ENCODE measurements at regions not wholly inside any gene's neighbourhood (a gene's known extent, or its start where the extent isn't known, plus 50 kb on each side); places are given as distances from the start of the nearest gene placed in this dataset.

DNA sequence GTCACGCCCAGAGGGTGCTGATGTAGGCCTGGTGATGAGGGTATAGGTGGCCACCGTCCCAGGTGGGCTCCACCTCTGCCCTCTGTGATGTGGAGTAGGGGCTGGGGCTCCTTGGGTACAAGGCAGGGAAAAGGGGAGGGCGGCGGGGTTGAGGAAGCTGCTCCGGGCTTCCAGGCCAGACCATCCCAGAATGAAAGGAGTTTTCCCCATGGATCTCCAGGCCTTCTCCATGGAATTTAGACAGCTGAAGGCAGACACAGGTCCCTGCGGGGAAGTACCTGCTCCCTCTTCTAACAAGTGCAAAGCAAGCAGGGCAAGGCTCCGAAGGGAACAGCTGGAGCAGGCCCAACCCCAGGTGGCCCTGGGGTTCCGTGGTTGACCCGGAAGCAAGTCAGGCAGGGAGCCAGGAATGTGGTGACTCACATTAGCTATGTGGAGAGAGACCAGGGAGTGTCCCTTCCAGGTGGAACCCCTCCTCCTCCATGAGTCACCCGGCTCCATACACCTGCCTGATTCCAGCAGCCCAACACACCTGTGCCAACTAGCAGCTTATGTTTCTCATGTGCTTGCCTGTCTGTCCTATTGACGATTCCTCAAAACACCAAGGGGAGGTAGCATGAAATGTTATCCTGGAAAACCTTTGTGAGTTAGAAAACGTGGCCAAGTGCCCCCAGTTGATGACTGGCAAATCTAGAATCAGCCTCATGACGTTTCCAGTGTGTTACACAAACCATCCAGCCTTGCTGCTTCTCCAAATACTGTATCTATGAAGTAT, 59.7 kb upstream of the SNX9 start:
- POLR2A ChIA-PET = interaction anchor here (0.7 to 10.4 kb wide), 19 partner anchors 8 to 311 kb away, joined by 3 to 102 read pairs (median 3); no protein-coding TSS in a partner anchor
- peaks cover 2% of the 10 kb centered on the region for H3K9me3 Mint-ChIP-seq
- H3K27me3 Mint-ChIP-seq = no peaks in the 10 kb centered on the region
- intact Hi-C loops (cut with micrococcal nuclease) = loop anchor here (2.0 to 5.0 kb wide), 2 partner anchors 97 to 124 kb away; no protein-coding TSS in a partner anchor
- H3K4me1 Mint-ChIP-seq (ENCODE audit: low read depth) = peaks cover 87% of the 10 kb centered on the region
- ATAC-seq (no peak), DNase-seq (peak; percentile 47)
- CTCF ChIA-PET = interaction anchor here (0.9 to 6.7 kb wide), 14 partner anchors 7 to 126 kb away, joined by 3 to 50 read pairs (median 6); no protein-coding TSS in a partner anchor
- H3K4me3 Mint-ChIP-seq = peak overlapping the region; percentile 40
- peaks cover 3% of the 10 kb centered on the region for H3K36me3 Mint-ChIP-seq (ENCODE audit: low read depth)
- TF ChIP-seq, protein P1, sequence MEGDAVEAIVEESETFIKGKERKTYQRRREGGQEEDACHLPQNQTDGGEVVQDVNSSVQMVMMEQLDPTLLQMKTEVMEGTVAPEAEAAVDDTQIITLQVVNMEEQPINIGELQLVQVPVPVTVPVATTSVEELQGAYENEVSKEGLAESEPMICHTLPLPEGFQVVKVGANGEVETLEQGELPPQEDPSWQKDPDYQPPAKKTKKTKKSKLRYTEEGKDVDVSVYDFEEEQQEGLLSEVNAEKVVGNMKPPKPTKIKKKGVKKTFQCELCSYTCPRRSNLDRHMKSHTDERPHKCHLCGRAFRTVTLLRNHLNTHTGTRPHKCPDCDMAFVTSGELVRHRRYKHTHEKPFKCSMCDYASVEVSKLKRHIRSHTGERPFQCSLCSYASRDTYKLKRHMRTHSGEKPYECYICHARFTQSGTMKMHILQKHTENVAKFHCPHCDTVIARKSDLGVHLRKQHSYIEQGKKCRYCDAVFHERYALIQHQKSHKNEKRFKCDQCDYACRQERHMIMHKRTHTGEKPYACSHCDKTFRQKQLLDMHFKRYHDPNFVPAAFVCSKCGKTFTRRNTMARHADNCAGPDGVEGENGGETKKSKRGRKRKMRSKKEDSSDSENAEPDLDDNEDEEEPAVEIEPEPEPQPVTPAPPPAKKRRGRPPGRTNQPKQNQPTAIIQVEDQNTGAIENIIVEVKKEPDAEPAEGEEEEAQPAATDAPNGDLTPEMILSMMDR (IDR thresholded peaks at IDR 0.05) = no peak
- H3K27ac Mint-ChIP-seq = peak overlapping the region; percentile 97

DNA sequence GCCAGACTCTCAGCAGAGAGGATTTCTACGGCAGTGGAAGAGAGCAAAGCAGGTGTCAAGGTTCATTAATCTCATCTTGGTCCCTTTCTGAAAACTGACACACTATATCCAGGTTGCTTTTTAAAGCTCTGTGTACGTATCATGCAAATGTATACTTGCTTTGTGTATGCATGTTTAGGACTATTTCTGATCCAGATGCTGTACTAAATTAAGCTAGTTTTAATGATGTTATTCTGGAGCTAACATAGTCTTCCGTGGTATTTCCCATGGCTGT, 59.2 kb upstream of the SNX9 start:
- TF ChIP-seq, protein P1 (IDR thresholded peaks at IDR 0.05) = no peak
- Mint-ChIP-seq H3K27me3 (no peaks in the 10 kb centered on the region), H3K9me3 (peaks cover 2% of the 10 kb centered on the region), H3K4me3 (peak overlapping the region; percentile 40), H3K27ac (peak overlapping the region; percentile 97), H3K36me3 (ENCODE audit: low read depth) (peaks cover 3% of the 10 kb centered on the region), H3K4me1 (ENCODE audit: low read depth) (peaks cover 86% of the 10 kb centered on the region)
- CTCF ChIA-PET = interaction anchor here (1.0 to 6.7 kb wide), 11 partner anchors 8 to 126 kb away, joined by 3 to 50 read pairs (median 6); no protein-coding TSS in a partner anchor
- no peak for ATAC-seq
- POLR2A ChIA-PET = interaction anchor here (0.9 to 10.4 kb wide), 18 partner anchors 9 to 310 kb away, joined by 3 to 102 read pairs (median 4); no protein-coding TSS in a partner anchor
- DNase-seq = no peak
- intact Hi-C loops (cut with micrococcal nuclease) = loop anchor here (2.0 to 5.0 kb wide), 3 partner anchors 37 to 123 kb away; no protein-coding TSS in a partner anchor

- no peaks in the 10 kb centered on the region for H3K27me3 Mint-ChIP-seq
- intact Hi-C loops (cut with micrococcal nuclease) = loop anchor here (2.0 to 5.0 kb wide), 2 partner anchors 36 to 123 kb away; no protein-coding TSS in a partner anchor
- ATAC-seq (peak; percentile 58), DNase-seq (peak; percentile 88)
- peaks cover 2% of the 10 kb centered on the region for H3K9me3 Mint-ChIP-seq
- H3K36me3 Mint-ChIP-seq (ENCODE audit: low read depth) = peaks cover 3% of the 10 kb centered on the region
- H3K4me1 Mint-ChIP-seq (ENCODE audit: low read depth) = peaks cover 87% of the 10 kb centered on the region
- TF ChIP-seq, protein P1 (IDR thresholded peaks at IDR 0.05) = no peak
- H3K27ac Mint-ChIP-seq = peak overlapping the region; percentile 97
- ChIA-PET CTCF (interaction anchor here (0.9 to 6.7 kb wide), 12 partner anchors 8 to 144 kb away, joined by 3 to 50 read pairs (median 6); no protein-coding TSS in a partner anchor), POLR2A (interaction anchor here (0.6 to 10.4 kb wide), 20 partner anchors 9 to 145 kb away, joined by 3 to 102 read pairs (median 5); no protein-coding TSS in a partner anchor)
- H3K4me3 Mint-ChIP-seq = peak overlapping the region; percentile 40
Observed at GRCh38 chr6:157764178-157765068, 58.6 kb upstream of the SNX9 start.

DNA sequence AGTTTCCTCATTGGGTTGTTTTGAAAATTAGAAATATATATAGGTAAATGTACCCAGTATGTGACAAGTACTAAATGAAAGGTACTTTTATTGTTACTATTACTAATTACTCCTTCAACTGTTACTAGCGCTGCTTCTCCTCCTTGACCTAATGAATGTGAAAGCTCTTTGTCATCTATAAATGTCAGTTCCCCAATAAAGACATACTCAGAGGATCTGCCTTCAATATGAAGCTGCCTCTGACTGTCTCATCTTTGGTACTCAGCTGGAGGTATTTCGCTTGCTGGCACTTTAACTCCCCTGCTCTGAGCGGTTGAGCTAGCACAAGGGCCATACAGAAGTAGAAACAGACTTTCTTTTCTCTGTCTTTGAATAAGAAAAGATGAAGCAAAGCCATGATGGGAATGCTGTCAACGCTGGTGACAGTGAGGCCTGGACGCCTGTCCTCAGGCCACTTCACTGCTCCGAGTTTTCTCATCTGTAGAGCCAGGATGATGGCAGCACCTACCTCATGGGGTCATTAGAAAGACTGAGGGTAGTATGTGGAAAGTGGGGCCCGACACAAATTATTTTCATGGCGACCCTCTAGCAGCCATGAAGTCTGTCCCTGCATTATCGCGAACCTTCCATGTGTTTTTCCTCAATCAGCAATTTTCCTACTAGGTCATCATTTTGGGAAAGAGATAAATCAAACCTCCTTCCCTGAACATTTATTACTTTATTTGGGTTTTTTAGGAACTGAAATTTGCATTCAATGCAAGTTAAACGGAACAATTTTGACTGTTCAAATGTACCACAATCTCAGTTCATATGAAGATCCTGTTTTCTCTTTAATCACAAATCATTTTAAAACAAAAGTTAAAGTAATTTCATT, 55.9 kb upstream of the SNX9 start:
- intact Hi-C loops (cut with micrococcal nuclease) = no loop called here
- Mint-ChIP-seq H3K27me3 (no peaks in the 10 kb centered on the region), H3K9me3 (peaks cover 2% of the 10 kb centered on the region), H3K36me3 (ENCODE audit: low read depth) (no peaks in the 10 kb centered on the region), H3K27ac (peak overlapping the region; percentile 71), H3K4me3 (no peak overlapping the region), H3K4me1 (ENCODE audit: low read depth) (peaks cover 76% of the 10 kb centered on the region)
- ChIA-PET CTCF (interaction anchor here (1.0 to 1.4 kb wide), 2 partner anchors 11 to 34 kb away, joined by 3 read pairs; no protein-coding TSS in a partner anchor), POLR2A (interaction anchor here (1.3 kb wide), 1 partner anchor 58 kb away, joined by 6 read pairs; no protein-coding TSS in a partner anchor)
- DNase-seq (no peak), ATAC-seq (no peak)
- TF ChIP-seq, protein P1 (IDR thresholded peaks at IDR 0.05) = no peak
